ENCODE measurements at regions not wholly inside any gene's neighbourhood (a gene's known extent, or its start where the extent isn't known, plus 50 kb on each side); places are given as distances from the start of the nearest gene placed in this dataset.

DNA sequence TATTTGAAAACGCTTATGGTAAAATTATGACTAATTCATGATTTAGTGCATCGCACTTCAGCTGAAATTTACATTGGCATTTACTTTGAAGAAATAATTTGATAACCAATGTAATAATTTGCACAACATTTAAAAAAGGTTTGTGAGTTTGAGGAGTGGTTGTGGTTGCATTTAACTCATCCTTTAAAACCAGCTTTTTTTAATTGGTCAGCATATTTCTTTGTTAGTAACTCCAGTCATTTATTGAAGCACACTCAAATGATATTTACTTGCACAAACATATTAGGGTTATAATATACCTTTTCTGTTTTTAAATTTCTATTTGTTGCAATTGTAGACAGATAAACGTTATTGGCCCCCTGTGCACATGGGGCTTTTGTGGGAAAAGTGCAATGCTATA, 78.1 kb upstream of the AHI1 start:
- TF ChIP-seq, protein P1, sequence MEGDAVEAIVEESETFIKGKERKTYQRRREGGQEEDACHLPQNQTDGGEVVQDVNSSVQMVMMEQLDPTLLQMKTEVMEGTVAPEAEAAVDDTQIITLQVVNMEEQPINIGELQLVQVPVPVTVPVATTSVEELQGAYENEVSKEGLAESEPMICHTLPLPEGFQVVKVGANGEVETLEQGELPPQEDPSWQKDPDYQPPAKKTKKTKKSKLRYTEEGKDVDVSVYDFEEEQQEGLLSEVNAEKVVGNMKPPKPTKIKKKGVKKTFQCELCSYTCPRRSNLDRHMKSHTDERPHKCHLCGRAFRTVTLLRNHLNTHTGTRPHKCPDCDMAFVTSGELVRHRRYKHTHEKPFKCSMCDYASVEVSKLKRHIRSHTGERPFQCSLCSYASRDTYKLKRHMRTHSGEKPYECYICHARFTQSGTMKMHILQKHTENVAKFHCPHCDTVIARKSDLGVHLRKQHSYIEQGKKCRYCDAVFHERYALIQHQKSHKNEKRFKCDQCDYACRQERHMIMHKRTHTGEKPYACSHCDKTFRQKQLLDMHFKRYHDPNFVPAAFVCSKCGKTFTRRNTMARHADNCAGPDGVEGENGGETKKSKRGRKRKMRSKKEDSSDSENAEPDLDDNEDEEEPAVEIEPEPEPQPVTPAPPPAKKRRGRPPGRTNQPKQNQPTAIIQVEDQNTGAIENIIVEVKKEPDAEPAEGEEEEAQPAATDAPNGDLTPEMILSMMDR (IDR thresholded peaks at IDR 0.05; ENCODE audit: low read length): no peak
- TF ChIP-seq EZH2 (optimal IDR thresholded peaks at IDR 0.05; ENCODE audit: low read depth, low read length): no peak
- no peak overlapping the region for H3K4me3 ChIP-seq (ENCODE audit: low read length)
- H3K4me1 ChIP-seq (ENCODE audit: low read length): no peaks in the 10 kb centered on the region
- no peaks in the 10 kb centered on the region for H3K9me2 ChIP-seq (replicated peaks; ENCODE audit: insufficient read depth, low read length)
- H3K27me3 ChIP-seq (replicated peaks; ENCODE audit: insufficient read depth, low read length): no peaks in the 10 kb centered on the region
- no peaks in the 10 kb centered on the region for H3F3A ChIP-seq (ENCODE audit: insufficient read depth, low read length)
- H3K9ac ChIP-seq (ENCODE audit: low read length): no peak overlapping the region
- no peak overlapping the region for H3K27ac ChIP-seq (ENCODE audit: low read length)
- H3K9me3 ChIP-seq (replicated peaks; ENCODE audit: insufficient read depth, low read length): no peaks in the 10 kb centered on the region
- no peaks in the 10 kb centered on the region for H3K36me3 ChIP-seq (replicated peaks; ENCODE audit: insufficient read depth, low read length)
- no peaks in the 10 kb centered on the region for H3K79me2 ChIP-seq (ENCODE audit: low read length)
- no peak overlapping the region for H2AFZ ChIP-seq (ENCODE audit: low read length)
- no peak for DNase-seq
- no peak overlapping the region for H3K4me2 ChIP-seq (ENCODE audit: low read depth, low read length)
- no peaks in the 10 kb centered on the region for H4K20me1 ChIP-seq (ENCODE audit: insufficient read depth, low read length)

DNA sequence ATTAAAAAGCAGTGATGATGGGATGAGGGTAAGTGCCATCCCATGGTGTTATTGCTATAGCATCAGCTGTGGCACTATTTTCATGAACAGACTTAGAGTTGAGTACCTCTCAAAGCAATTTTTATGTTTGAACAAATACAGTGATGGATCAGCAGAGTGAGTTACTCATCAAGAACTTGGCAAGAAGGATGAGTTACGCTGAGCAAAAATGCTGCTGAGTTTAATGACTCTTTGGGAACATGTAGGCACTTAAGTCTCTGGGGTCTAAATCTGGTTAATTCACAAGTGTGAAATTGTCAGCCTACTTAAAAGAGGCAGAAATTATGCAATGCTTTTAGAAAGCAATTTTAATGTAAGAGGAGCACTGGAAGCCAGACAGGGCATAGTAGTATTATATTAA, 78.5 kb upstream of the AHI1 start:
- Histone ChIP-seq H3K79me2 (ENCODE audit: low read length) (no peaks in the 10 kb centered on the region), H3K4me2 (ENCODE audit: low read depth, low read length) (no peak overlapping the region), H3K4me1 (ENCODE audit: low read length) (no peaks in the 10 kb centered on the region), H3K27ac (ENCODE audit: low read length) (no peak overlapping the region), H3K9me2 (replicated peaks; ENCODE audit: insufficient read depth, low read length) (no peaks in the 10 kb centered on the region), H3F3A (ENCODE audit: insufficient read depth, low read length) (no peaks in the 10 kb centered on the region), H3K36me3 (replicated peaks; ENCODE audit: insufficient read depth, low read length) (no peaks in the 10 kb centered on the region), H3K9ac (ENCODE audit: low read length) (no peak overlapping the region), H3K9me3 (replicated peaks; ENCODE audit: insufficient read depth, low read length) (no peaks in the 10 kb centered on the region), H3K4me3 (ENCODE audit: low read length) (no peak overlapping the region), H4K20me1 (ENCODE audit: insufficient read depth, low read length) (no peaks in the 10 kb centered on the region), H3K27me3 (replicated peaks; ENCODE audit: insufficient read depth, low read length) (no peaks in the 10 kb centered on the region), H2AFZ (ENCODE audit: low read length) (no peak overlapping the region)
- no peak for TF ChIP-seq EZH2phosphoT487 (IDR thresholded peaks at IDR 0.05; ENCODE audit: low read length)
- TF ChIP-seq, protein P1 (IDR thresholded peaks at IDR 0.05; ENCODE audit: low read length): no peak
- DNase-seq: no peak

DNA sequence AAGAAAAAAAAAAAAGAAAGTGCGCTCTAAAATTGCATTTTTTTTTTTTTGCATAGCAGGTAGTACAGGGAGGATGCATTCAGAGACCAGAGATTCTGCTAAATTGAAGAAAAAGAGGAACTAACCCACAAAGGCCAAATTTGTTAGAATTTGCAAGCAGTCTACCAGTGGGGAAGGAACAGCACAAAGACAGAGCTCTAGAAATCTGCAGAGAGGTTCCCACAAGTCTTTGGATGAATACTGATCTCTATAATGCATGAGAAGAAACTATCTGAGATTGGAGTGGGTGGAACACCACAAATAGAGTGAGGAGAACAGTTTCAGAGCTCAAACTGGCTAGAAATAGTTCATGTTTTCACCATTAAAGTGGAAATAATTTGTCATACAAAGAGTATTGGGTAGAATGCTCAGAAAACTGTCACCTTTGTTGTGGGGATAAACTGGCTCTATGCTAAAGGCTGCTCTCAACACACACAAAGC, 79.6 kb upstream of the AHI1 start:
- Histone ChIP-seq H3K9ac (ENCODE audit: low read length) (no peak overlapping the region), H3K27me3 (replicated peaks; ENCODE audit: insufficient read depth, low read length) (no peaks in the 10 kb centered on the region), H3K4me1 (ENCODE audit: low read length) (no peaks in the 10 kb centered on the region), H3K4me2 (ENCODE audit: low read depth, low read length) (no peak overlapping the region), H3K9me2 (replicated peaks; ENCODE audit: insufficient read depth, low read length) (no peaks in the 10 kb centered on the region), H3K27ac (ENCODE audit: low read length) (no peak overlapping the region), H2AFZ (ENCODE audit: low read length) (no peak overlapping the region), H3F3A (ENCODE audit: insufficient read depth, low read length) (no peaks in the 10 kb centered on the region), H3K79me2 (ENCODE audit: low read length) (no peaks in the 10 kb centered on the region), H3K4me3 (ENCODE audit: low read length) (no peak overlapping the region), H3K36me3 (replicated peaks; ENCODE audit: insufficient read depth, low read length) (no peaks in the 10 kb centered on the region), H4K20me1 (ENCODE audit: insufficient read depth, low read length) (no peaks in the 10 kb centered on the region), H3K9me3 (replicated peaks; ENCODE audit: insufficient read depth, low read length) (no peaks in the 10 kb centered on the region)
- no peak for TF ChIP-seq EZH2 (optimal IDR thresholded peaks at IDR 0.05; ENCODE audit: low read depth, low read length)
- TF ChIP-seq, protein P1 (IDR thresholded peaks at IDR 0.05; ENCODE audit: low read length): no peak
- TF ChIP-seq EZH2phosphoT487 (IDR thresholded peaks at IDR 0.05; ENCODE audit: low read length): no peak
- DNase-seq: no peak
